Gastrocnemius medialis (tissue), 4 donors: ENCODE measurements at regions not wholly inside any gene's neighbourhood (a gene's known extent, or its start where the extent isn't known, plus 50 kb on each side); places are given as distances from the start of the nearest gene placed in this dataset.

Experiments
- POLR2A ChIP-seq, 2 donors: fragments of 450-650 bp; IDR thresholded peaks; one replicate each; pipeline ENCODE4 v1.6.1; 2017; ENCODE audit warnings: antibody characterized with exemption in 2 of 2, mild to moderate bottlenecking in 2 of 2, moderate library complexity in 2 of 2
- TF ChIP-seq, protein P1 (sequence below), 5 experiments: fragments of 450-650 bp in 3 of 5; fragments of 200-600 bp in 2 of 5; sonication (generic) in 2 of 5; IDR thresholded peaks in 4 of 5; conservative IDR thresholded peaks in 1 of 5; 1 replicate in 4 of 5; 2 replicates in 1 of 5; pipeline ENCODE4 v1.5.1; 2016 to 2019; ENCODE audit warnings: antibody characterized with exemption in 5 of 5, mild to moderate bottlenecking in 3 of 5, moderate library complexity in 3 of 5

DNA sequence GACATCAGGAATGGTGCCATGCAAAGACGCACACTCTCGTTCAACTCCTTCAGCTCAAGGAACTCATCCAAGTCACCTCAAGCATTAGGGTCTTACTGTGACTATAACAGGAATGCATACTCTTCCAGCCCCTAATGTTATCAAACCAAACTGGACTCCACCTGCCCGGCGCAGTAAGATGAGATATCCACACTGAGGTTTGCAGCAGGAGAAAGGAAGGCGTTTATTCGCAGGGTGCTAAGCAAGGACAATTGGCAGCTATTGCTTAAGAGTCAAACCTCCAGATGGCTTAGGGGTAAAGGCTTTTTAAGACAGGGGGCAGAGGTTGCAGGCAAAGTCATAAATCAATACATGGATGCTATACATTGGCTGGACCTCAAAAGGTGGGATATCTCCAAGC lies 159.4 kb upstream of the TAB2 start:
- TF ChIP-seq, protein P1, sequence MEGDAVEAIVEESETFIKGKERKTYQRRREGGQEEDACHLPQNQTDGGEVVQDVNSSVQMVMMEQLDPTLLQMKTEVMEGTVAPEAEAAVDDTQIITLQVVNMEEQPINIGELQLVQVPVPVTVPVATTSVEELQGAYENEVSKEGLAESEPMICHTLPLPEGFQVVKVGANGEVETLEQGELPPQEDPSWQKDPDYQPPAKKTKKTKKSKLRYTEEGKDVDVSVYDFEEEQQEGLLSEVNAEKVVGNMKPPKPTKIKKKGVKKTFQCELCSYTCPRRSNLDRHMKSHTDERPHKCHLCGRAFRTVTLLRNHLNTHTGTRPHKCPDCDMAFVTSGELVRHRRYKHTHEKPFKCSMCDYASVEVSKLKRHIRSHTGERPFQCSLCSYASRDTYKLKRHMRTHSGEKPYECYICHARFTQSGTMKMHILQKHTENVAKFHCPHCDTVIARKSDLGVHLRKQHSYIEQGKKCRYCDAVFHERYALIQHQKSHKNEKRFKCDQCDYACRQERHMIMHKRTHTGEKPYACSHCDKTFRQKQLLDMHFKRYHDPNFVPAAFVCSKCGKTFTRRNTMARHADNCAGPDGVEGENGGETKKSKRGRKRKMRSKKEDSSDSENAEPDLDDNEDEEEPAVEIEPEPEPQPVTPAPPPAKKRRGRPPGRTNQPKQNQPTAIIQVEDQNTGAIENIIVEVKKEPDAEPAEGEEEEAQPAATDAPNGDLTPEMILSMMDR (IDR thresholded peaks at IDR 0.05 in 4 of 5, conservative IDR thresholded peaks at IDR 0.05 in 1 of 5), result no peak
- TF ChIP-seq POLR2A (IDR thresholded peaks at IDR 0.05), result no peak
